Stomach (tissue), 4 donors: ENCODE measurements at regions not wholly inside any gene's neighbourhood (a gene's known extent, or its start where the extent isn't known, plus 50 kb on each side); places are given as distances from the start of the nearest gene placed in this dataset.

Source experiments
- CTCF ChIP-seq, 7 experiments: fragments of 450-650 bp in 4 of 7; fragments of 200-600 bp in 3 of 7; sonication (generic) in 3 of 7; IDR thresholded peaks; one replicate each; pipeline ENCODE4 v1.5.1; 2016 to 2019; ENCODE audit warnings: antibody characterized with exemption in 7 of 7, control low read depth in 2 of 7, mild to moderate bottlenecking in 1 of 7
- POLR2A ChIP-seq, 4 donors: fragments of 450-650 bp; IDR thresholded peaks; one replicate each; pipeline ENCODE4 v1.6.1; 2016; ENCODE audit warnings: antibody characterized with exemption in 4 of 4, control low read depth in 2 of 4, mild to moderate bottlenecking in 1 of 4, moderate library complexity in 1 of 4
- POLR2AphosphoS5 ChIP-seq, 3 donors: sonication (generic); formaldehyde crosslinking; IDR thresholded peaks; one replicate each; pipeline ENCODE4 v1.6.1; 2016; ENCODE audit warnings: antibody characterized with exemption in 3 of 3

- no peak for TF ChIP-seq POLR2A (IDR thresholded peaks at IDR 0.05)
- TF ChIP-seq CTCF (IDR thresholded peaks at IDR 0.05) = no peak
- TF ChIP-seq POLR2AphosphoS5 (IDR thresholded peaks at IDR 0.05) = peak in 1 of 3 donors; percentile 33
Measured at GRCh38 chr17:72525225-72526015, 404.6 kb downstream of the SOX9 start.
